SK-N-MC (cell line): ENCODE measurements at regions not wholly inside any gene's neighbourhood (a gene's known extent, or its start where the extent isn't known, plus 50 kb on each side); places are given as distances from the start of the nearest gene placed in this dataset.
A peak's percentile ranks its signal among the peaks of the same experiment; 100 is the strongest.

ENCODE experiments used
- DNase-seq: peaks from one replicate; pipeline ENCODE4 v3.0.0-alpha.2; 2011; ENCODE audit warnings: low read depth, low spot score
- H3K27ac ChIP-seq: fragments of 200-600 bp; sonication (generic); 2 replicates; pipeline ENCODE4 v1.5.1; 2016; ENCODE audit warnings: mixed run types
- H3K36me3 ChIP-seq: fragments of 200-600 bp; sonication (generic); 2 replicates; pipeline ENCODE4 v1.6.1; 2017; ENCODE audit warnings: antibody characterized with exemption, low read length, mixed read lengths; ENCODE audit not compliant: insufficient read depth
- H3K4me3 ChIP-seq: fragments of 200-600 bp; sonication (generic); 2 replicates; pipeline ENCODE4 v1.5.1; 2016
- H3K9ac ChIP-seq: fragments of 200-600 bp; sonication (generic); 2 replicates; pipeline ENCODE4 v1.8.0; 2017; ENCODE audit warnings: mixed run types, mixed read lengths; ENCODE audit not compliant: insufficient read length
- H3K9me3 ChIP-seq: fragments of 200-600 bp; sonication (generic); 2 replicates; pipeline ENCODE4 v1.6.1; 2017; ENCODE audit warnings: low read depth, mild to moderate bottlenecking, antibody characterized with exemption, low read length, moderate library complexity, mixed read lengths
- EZH2 ChIP-seq: fragments of 200-600 bp; sonication (generic); IDR thresholded peaks from one replicate; pipeline ENCODE4 v1.6.1; 2017; ENCODE audit warnings: antibody characterized with exemption
- FOXP2 ChIP-seq: optimal IDR thresholded peaks from 2 replicates; pipeline ENCODE3; 2011; ENCODE audit warnings: mild to moderate bottlenecking, moderate library complexity; ENCODE audit not compliant: insufficient read depth; ENCODE audit errors: extremely low read length, control extremely low read depth
- POLR2AphosphoS5 ChIP-seq: IDR thresholded peaks from 2 replicates; pipeline ENCODE4 v1.6.1; 2012; ENCODE audit warnings: mild to moderate bottlenecking, low read depth, low read length, borderline replicate concordance

DNA sequence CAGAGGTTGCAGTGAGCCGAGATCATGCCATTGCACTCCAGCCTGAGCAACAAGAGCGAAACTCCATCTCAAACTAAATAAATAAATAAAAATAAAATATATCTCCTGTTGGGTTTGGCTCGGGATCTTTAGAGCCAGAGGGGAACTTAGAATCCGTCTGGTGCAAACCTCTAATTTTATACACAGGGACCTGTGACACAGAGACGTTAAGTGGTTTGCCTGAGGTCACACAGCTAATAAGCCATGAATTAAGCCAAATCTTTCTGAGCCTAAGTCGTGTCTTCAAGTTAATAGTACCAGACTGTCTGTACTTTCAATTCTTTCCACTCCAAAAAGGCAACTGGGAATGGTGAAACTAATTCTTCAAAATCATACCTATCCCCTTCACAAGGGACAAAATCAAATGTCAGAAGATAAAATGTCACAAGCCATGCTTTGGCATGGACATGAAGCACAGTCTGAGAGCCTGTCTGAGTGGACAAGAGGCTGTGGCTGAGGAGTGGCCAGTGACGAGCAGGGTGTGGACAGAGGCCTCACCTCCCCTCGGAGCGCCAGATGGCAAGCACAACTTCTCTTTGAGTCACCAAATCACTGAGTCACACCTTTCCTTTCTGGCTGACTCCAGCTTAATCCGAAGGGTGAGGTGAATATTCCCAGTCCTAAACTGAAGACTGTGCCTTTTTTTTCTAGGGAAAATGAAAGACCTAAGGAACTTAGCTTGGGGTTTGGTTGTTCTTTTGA, 177.4 kb downstream of the TFAP2A start:
- H3K4me3 ChIP-seq = no peak overlapping the region
- no peak for DNase-seq
- TF ChIP-seq EZH2 (no peak), FOXP2 (no peak)
- no peak overlapping the region for H3K27ac ChIP-seq
- H3K36me3 ChIP-seq = no peaks in the 10 kb centered on the region
- H3K9me3 ChIP-seq = no peaks in the 10 kb centered on the region
- no peak overlapping the region for H3K9ac ChIP-seq

- H3K9ac ChIP-seq = peak overlapping the region; percentile 51
- peak; percentile 88 for DNase-seq
- H3K4me3 ChIP-seq = peak overlapping the region; percentile 65
- no peaks in the 10 kb centered on the region for H3K36me3 ChIP-seq
- peak; percentile 54; the same call in 1 of the 2 replicates for TF ChIP-seq POLR2AphosphoS5
- TF ChIP-seq FOXP2 = no peak
- no peaks in the 10 kb centered on the region for H3K9me3 ChIP-seq
- H3K27ac ChIP-seq = peak overlapping the region; percentile 94
Measured at GRCh38 chr6:10235344-10235743, 179.5 kb downstream of the TFAP2A start.

DNA sequence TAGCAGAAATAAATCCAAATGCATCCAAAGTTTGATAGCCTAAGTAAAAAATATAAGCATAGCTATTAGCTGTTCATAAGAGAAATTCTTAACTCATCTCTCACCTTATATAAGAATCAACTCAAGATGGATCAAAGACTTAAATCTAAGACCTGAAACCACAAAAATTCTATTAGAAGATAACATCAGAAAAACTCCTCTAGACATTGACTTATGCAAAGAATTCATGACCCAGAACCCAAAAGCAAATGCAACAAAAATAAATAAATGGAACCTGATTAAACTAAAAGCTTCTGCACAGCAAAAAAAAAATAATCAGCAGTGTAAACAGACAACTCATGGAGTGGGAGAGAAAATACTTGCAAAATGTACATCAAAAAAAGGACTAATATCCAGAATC, 184.3 kb downstream of the TFAP2A start:
- no peak overlapping the region for H3K4me3 ChIP-seq
- H3K9ac ChIP-seq = no peak overlapping the region
- DNase-seq = no peak
- H3K27ac ChIP-seq = no peak overlapping the region
- H3K9me3 ChIP-seq = no peaks in the 10 kb centered on the region
- H3K36me3 ChIP-seq = no peaks in the 10 kb centered on the region
- TF ChIP-seq FOXP2 (no peak), POLR2AphosphoS5 (no peak), EZH2 (no peak)

DNA sequence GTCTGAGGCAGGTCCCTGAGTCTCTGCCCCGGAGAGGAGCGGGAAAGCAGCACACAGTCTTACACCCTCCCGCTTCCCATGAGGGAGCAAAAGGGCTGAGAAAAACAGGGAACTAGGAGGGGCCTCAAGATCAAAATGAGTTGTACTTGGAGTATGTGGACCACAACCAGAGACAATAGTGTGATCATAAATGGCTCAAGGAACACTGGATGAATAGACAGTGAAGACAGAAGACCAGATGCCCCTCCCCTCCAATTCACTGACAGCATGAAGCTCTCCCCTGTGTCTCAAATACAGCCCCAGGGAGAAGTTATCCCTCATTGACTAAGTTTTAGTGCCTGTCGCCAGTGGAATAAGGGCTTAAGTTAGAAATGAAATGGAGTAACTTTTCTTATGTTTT, 191.0 kb downstream of the TFAP2A start:
- H3K27ac ChIP-seq = no peak overlapping the region
- no peak for TF ChIP-seq FOXP2
- TF ChIP-seq POLR2AphosphoS5 = no peak
- TF ChIP-seq EZH2 = no peak

GRCh38 chr6:10221178-10221577, 193.7 kb downstream of the TFAP2A start:
- no peaks in the 10 kb centered on the region for H3K9me3 ChIP-seq
- no peak for DNase-seq
- no peak for TF ChIP-seq EZH2
- peak overlapping the region; percentile 59 for H3K4me3 ChIP-seq
- H3K36me3 ChIP-seq = no peaks in the 10 kb centered on the region
- peak overlapping the region; percentile 43 for H3K9ac ChIP-seq
- H3K27ac ChIP-seq = peak overlapping the region; percentile 93

More for the DNA sequence above, 191.0 kb downstream of the TFAP2A start:
- H3K9me3 ChIP-seq = no peaks in the 10 kb centered on the region
- H3K9ac ChIP-seq = no peak overlapping the region
- H3K36me3 ChIP-seq = no peaks in the 10 kb centered on the region
- no peak for DNase-seq
- no peak overlapping the region for H3K4me3 ChIP-seq

DNA sequence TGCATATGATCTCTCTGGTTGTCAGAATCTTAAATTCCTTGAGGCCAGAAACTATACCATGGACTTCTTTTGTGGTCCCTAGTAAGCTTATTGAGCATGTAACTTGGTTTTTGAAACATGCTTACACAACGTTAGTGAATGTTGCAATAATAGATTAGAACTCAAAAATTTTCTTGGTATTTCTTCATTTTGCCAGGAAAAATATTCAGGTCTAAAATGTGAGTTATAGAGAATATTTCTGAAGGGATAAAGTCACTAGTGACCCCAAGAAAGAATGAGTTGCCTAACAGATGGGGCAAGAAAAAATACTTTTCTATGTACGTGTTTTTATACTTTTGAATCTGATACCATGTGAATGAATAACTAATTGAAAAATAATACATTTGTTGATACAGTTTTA, 195.4 kb downstream of the TFAP2A start:
- Histone ChIP-seq H3K9ac (no peak overlapping the region), H3K9me3 (no peaks in the 10 kb centered on the region), H3K4me3 (no peak overlapping the region), H3K27ac (0 out of 2 replicates have a peak overlapping the region, but pooled peaks have one; percentile 23), H3K36me3 (no peaks in the 10 kb centered on the region)
- no peak for TF ChIP-seq POLR2AphosphoS5
- no peak for TF ChIP-seq FOXP2
- no peak for TF ChIP-seq EZH2
- no peak for DNase-seq

GRCh38 chr6:10217111-10217510, 197.8 kb downstream of the TFAP2A start:
- TF ChIP-seq POLR2AphosphoS5 = no peak
- TF ChIP-seq EZH2 = no peak
- no peak for TF ChIP-seq FOXP2
- Histone ChIP-seq H3K4me3 (no peak overlapping the region), H3K9me3 (no peaks in the 10 kb centered on the region), H3K9ac (peak overlapping the region; percentile 5), H3K27ac (no peak overlapping the region), H3K36me3 (no peaks in the 10 kb centered on the region)
- DNase-seq = no peak

GRCh38 chr6:10215326-10216110, 199.4 kb downstream of the TFAP2A start:
- no peak overlapping the region for H3K27ac ChIP-seq
- DNase-seq = no peak
- TF ChIP-seq FOXP2 (no peak), EZH2 (no peak), POLR2AphosphoS5 (no peak)
- H3K36me3 ChIP-seq = no peaks in the 10 kb centered on the region
- H3K9me3 ChIP-seq = no peaks in the 10 kb centered on the region
- H3K9ac ChIP-seq = no peak overlapping the region
- no peak overlapping the region for H3K4me3 ChIP-seq

GRCh38 chr6:10210052-10210451, 204.8 kb downstream of the TFAP2A start:
- no peak for TF ChIP-seq FOXP2
- Histone ChIP-seq H3K27ac (no peak overlapping the region), H3K36me3 (no peaks in the 10 kb centered on the region), H3K9ac (no peak overlapping the region), H3K9me3 (no peaks in the 10 kb centered on the region), H3K4me3 (no peak overlapping the region)
- no peak for DNase-seq
